K562 (cell line): ENCODE measurements at regions not wholly inside any gene's neighbourhood (a gene's known extent, or its start where the extent isn't known, plus 50 kb on each side); places are given as distances from the start of the nearest gene placed in this dataset.

ENCODE experiments used
- ATAC-seq: fragments of 200-7000 bp; cut with Tn5 transposase; 3 replicates; pipeline ENCODE4 v1.9.1; 2020; ENCODE audit warnings: moderate library complexity
- BruUV-seq: library from RNA; stranded (reverse); fragments of 400-500 nt; replicated peaks from 2 replicates; lab custom pipeline; 2021; lab: Mats Ljungman, UMichigan
- CTCF ChIA-PET: fragments of 300-600 bp; formaldehyde crosslinking; extraction: SDS; loops from one replicate; lab custom pipeline; 2021; ENCODE audit warnings: low intra/inter-chr PET ratio; lab: Yijun Ruan, JAX
- POLR2A ChIA-PET: fragments of 300-600, 350-650 bp; sonication (Branson Sonifier 250); formaldehyde crosslinking; extraction: SDS; loops from one replicate; lab custom pipeline; 2021; ENCODE audit warnings: antibody characterized with exemption, inconsistent platforms; lab: Yijun Ruan, JAX
- DNase-seq, 4 experiments: peaks; one replicate each; pipeline versions ENCODE4 v3.0.0 to v3.0.0-alpha.2; 2011 to 2018; ENCODE audit warnings: low spot score in 3 of 4, mixed read lengths in 3 of 4; ENCODE audit errors: extremely low read depth in 1 of 4
- FAIRE-seq: peaks from 2 replicates; lab custom pipeline; 2011; peaks lifted over from hg19 to GRCh38; lab: Jason Lieb, UNC
- H2AFZ ChIP-seq: 2 replicates; pipeline ENCODE4 v1.6.0; 2011; ENCODE audit warnings: low read depth, low read length, control low read depth, inconsistent platforms
- H3K27ac ChIP-seq: fragments of 200-600 bp; 3 replicates; pipeline ENCODE4 v1.8.0; 2011; ENCODE audit warnings: low read depth, mild to moderate bottlenecking, control low read depth, inconsistent platforms, low read length, moderate library complexity, mixed read lengths; ENCODE audit errors: extremely low read depth
- H3K27me3 ChIP-seq, 2 experiments: fragments of 300-600 bp in 1 of 2; 2 replicates in 1 of 2; 3 replicates in 1 of 2; pipeline versions ENCODE4 v1.6.0 to v1.8.0; 2011; ENCODE audit warnings: inconsistent platforms in 2 of 2, low read length in 2 of 2, mild to moderate bottlenecking in 1 of 2, mixed read lengths in 1 of 2, moderate library complexity in 1 of 2; ENCODE audit not compliant: control insufficient read depth in 2 of 2, insufficient read depth in 2 of 2
- H3K36me3 ChIP-seq: fragments of 300-600 bp; 3 replicates; pipeline ENCODE4 v1.8.0; 2011; ENCODE audit warnings: mild to moderate bottlenecking, low read length, inconsistent platforms; ENCODE audit not compliant: control insufficient read depth, insufficient read depth
- H3K4me1 ChIP-seq, 2 experiments: fragments of 200-600 bp in 1 of 2; replicated peaks in 1 of 2; 2 replicates in 1 of 2; 3 replicates in 1 of 2; pipeline versions ENCODE4 v1.5.1 to v1.8.0; 2011; ENCODE audit warnings: inconsistent platforms in 2 of 2, low read length in 2 of 2, mild to moderate bottlenecking in 1 of 2, mixed read lengths in 1 of 2, moderate library complexity in 1 of 2; ENCODE audit not compliant: control insufficient read depth in 2 of 2, insufficient read depth in 2 of 2
- H3K4me2 ChIP-seq: 2 replicates; pipeline ENCODE4 v1.6.1; 2011; ENCODE audit warnings: low read length, control low read depth, inconsistent platforms, mixed read lengths; ENCODE audit not compliant: insufficient read depth
- H3K4me3 ChIP-seq: fragments of 200-600 bp; sonication (generic), shearing (Covaris generic); 2 replicates; pipeline ENCODE4 v1.5.1; 2016; ENCODE audit warnings: control low read depth, inconsistent platforms
- H3K79me2 ChIP-seq: fragments of 200-600 bp; 3 replicates; pipeline ENCODE4 v1.8.0; 2011; ENCODE audit warnings: low read length, inconsistent platforms; ENCODE audit not compliant: control insufficient read depth, insufficient read depth
- H3K9ac ChIP-seq, 2 experiments: 2 replicates each; pipeline versions ENCODE4 v1.6.0 to v1.6.1; 2011; ENCODE audit warnings: low read depth in 2 of 2, low read length in 2 of 2, control low read depth in 1 of 2, inconsistent platforms in 1 of 2, mild to moderate bottlenecking in 1 of 2, mixed read lengths in 1 of 2; ENCODE audit not compliant: insufficient read depth in 1 of 2
- H3K9me1 ChIP-seq: one replicate; pipeline ENCODE4 v1.6.0; 2011; ENCODE audit warnings: inconsistent platforms, mild to moderate bottlenecking, low read length, moderate library complexity; ENCODE audit not compliant: control insufficient read depth, insufficient read depth
- H3K9me3 ChIP-seq: replicated peaks from 2 replicates; pipeline ENCODE4 v1.5.1; 2011; ENCODE audit warnings: low read depth, low read length, inconsistent platforms; ENCODE audit not compliant: control insufficient read depth, insufficient read depth
- H4K20me1 ChIP-seq: replicated peaks from 2 replicates; pipeline ENCODE4 v1.6.1; 2011; ENCODE audit warnings: low read length, inconsistent platforms, mixed read lengths; ENCODE audit not compliant: control insufficient read depth, insufficient read depth
- BDP1 ChIP-seq: IDR thresholded peaks from 3 replicates; pipeline ENCODE4 v1.6.1; 2011; ENCODE audit not compliant: insufficient read length, insufficient read depth
- CHD4 ChIP-seq: fragments of 200-600 bp; sonication (generic); IDR thresholded peaks from 3 replicates; pipeline ENCODE4 v1.6.1; 2012; ENCODE audit warnings: low read depth, mild to moderate bottlenecking, mixed read lengths, low read length, inconsistent platforms; ENCODE audit not compliant: insufficient read depth, insufficient replicate concordance, poor library complexity, severe bottlenecking
- ETV5 ChIP-seq: sonication (generic); formaldehyde crosslinking; IDR thresholded peaks from 2 replicates; pipeline ENCODE4 v1.4.0; 2020; ENCODE audit warnings: low read depth, mild to moderate bottlenecking, missing genetic modification reagents
- KAT2B ChIP-seq: IDR thresholded peaks from one replicate; pipeline ENCODE4 v1.6.1; 2012; ENCODE audit warnings: low read depth, mild to moderate bottlenecking, control low read depth, inconsistent platforms, low read length, moderate library complexity
- OTX1 ChIP-seq: fragments of 450-650 bp; formaldehyde crosslinking; IDR thresholded peaks from 2 replicates; pipeline ENCODE4 v1.4.0; 2022; ENCODE audit warnings: mild to moderate bottlenecking
- PHB ChIP-seq: fragments of 250-450 bp; sonication (Bioruptor Pico); IDR thresholded peaks from 2 replicates; pipeline ENCODE4 v1.5.0; 2021
- RFX7 ChIP-seq: fragments of 250-450 bp; sonication (Bioruptor Pico); IDR thresholded peaks from 2 replicates; pipeline ENCODE4 v1.5.1; 2021; ENCODE audit warnings: mild to moderate bottlenecking
- WGBS: fragments of 100-300 bp; shearing (Covaris generic); methylation state at CpG from one replicate; pipeline ENCODE4 v1.1.6; 2016; ENCODE audit warnings: low coverage, mixed read lengths; ENCODE audit not compliant: insufficient coverage; ENCODE audit errors: missing lambda C conversion rate; 5-methylcytosine and 5-hydroxymethylcytosine counted together
- in situ Hi-C: fragments of 300-500 bp; cut with MboI; formaldehyde crosslinking; loops from 4 replicates; pipeline ENCODE4 v1.15.0; 2018; ENCODE audit warnings: inconsistent platforms, mixed read lengths
- intact Hi-C: fragments of 100-400 bp; cut with micrococcal nuclease; formaldehyde crosslinking; loops from 2 replicates; pipeline ENCODE4 v1.14.2; 2022
- TF ChIP-seq, protein P1 (sequence below): fragments of 450-650 bp; formaldehyde crosslinking; IDR thresholded peaks from 2 replicates; pipeline ENCODE4 v1.4.0; 2020; ENCODE audit warnings: mild to moderate bottlenecking, moderate library complexity
- TF ChIP-seq, protein P2 (sequence below): fragments of 450-650 bp; IDR thresholded peaks from 2 replicates; pipeline ENCODE4 v1.6.1; 2016; ENCODE audit warnings: borderline replicate concordance

DNA sequence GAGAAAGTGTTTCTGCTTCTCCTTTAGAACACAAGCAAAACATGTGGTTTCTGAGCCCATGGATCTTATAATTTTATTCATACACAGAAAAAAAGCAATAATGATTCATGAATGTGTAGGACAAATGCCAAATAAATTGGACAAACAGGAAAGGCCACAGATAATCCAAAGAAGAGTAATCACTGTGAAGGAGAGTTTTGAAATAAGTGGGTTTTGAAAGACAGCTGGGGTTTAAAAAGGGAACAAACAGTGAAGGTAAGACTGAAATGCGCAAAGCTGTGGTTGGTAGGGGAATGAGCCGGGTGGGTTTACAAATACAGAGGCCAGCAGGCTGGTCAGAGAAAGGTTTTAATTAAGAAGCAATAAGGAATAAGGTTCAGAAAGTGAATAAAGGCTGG is 50.0 kb upstream of the MBOAT2 start:
- in situ Hi-C loops, result no loop called here
- H3K9me1 ChIP-seq, result no peaks in the 10 kb centered on the region
- CTCF ChIA-PET, result no interaction called here
- BruUV-seq, result no TSS peak
- WGBS, result 88% methylated on average over 2 of the region's 2 CpGs
- DNase-seq, result no peak
- TF ChIP-seq OTX1 (CRISPR knock-in tag) (no peak), RFX7 (no peak), ETV5 (CRISPR knock-in tag) (no peak), CHD4 (no peak), KAT2B (no peak), BDP1 (no peak), PHB (no peak)
- TF ChIP-seq, protein P1, sequence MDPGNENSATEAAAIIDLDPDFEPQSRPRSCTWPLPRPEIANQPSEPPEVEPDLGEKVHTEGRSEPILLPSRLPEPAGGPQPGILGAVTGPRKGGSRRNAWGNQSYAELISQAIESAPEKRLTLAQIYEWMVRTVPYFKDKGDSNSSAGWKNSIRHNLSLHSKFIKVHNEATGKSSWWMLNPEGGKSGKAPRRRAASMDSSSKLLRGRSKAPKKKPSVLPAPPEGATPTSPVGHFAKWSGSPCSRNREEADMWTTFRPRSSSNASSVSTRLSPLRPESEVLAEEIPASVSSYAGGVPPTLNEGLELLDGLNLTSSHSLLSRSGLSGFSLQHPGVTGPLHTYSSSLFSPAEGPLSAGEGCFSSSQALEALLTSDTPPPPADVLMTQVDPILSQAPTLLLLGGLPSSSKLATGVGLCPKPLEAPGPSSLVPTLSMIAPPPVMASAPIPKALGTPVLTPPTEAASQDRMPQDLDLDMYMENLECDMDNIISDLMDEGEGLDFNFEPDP, result no peak
- TF ChIP-seq, protein P2, sequence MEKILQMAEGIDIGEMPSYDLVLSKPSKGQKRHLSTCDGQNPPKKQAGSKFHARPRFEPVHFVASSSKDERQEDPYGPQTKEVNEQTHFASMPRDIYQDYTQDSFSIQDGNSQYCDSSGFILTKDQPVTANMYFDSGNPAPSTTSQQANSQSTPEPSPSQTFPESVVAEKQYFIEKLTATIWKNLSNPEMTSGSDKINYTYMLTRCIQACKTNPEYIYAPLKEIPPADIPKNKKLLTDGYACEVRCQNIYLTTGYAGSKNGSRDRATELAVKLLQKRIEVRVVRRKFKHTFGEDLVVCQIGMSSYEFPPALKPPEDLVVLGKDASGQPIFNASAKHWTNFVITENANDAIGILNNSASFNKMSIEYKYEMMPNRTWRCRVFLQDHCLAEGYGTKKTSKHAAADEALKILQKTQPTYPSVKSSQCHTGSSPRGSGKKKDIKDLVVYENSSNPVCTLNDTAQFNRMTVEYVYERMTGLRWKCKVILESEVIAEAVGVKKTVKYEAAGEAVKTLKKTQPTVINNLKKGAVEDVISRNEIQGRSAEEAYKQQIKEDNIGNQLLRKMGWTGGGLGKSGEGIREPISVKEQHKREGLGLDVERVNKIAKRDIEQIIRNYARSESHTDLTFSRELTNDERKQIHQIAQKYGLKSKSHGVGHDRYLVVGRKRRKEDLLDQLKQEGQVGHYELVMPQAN, result no peak
- TF ChIP-seq, all 486 proteins: peak for 0
- H3K4me3 ChIP-seq, result no peak overlapping the region
- intact Hi-C loops, result no loop called here
- ATAC-seq (no peak), FAIRE-seq (no peak)
- no peak overlapping the region for H3K9ac ChIP-seq
- H3K36me3 ChIP-seq, result no peaks in the 10 kb centered on the region
- no peaks in the 10 kb centered on the region for H4K20me1 ChIP-seq
- H3K27ac ChIP-seq, result no peak overlapping the region
- POLR2A ChIA-PET, result interaction anchor here (1.0 to 1.6 kb wide), 2 partner anchors 9 to 31 kb away, joined by 4 to 6 read pairs; no protein-coding TSS in a partner anchor
- H3K4me2 ChIP-seq, result no peak overlapping the region
- H3K9me3 ChIP-seq, result no peaks in the 10 kb centered on the region
- H3K27me3 ChIP-seq, result no peaks in the 10 kb centered on the region
- no peaks in the 10 kb centered on the region for H3K79me2 ChIP-seq
- H2AFZ ChIP-seq, result peak overlapping the region; percentile 76
- peaks cover 3 to 14% of the 10 kb centered on the region in 2 experiments; a peak in 4 of 5 replicates for H3K4me1 ChIP-seq
